ENCODE measurements at regions not wholly inside any gene's neighbourhood (a gene's known extent, or its start where the extent isn't known, plus 50 kb on each side); places are given as distances from the start of the nearest gene placed in this dataset.

DNA sequence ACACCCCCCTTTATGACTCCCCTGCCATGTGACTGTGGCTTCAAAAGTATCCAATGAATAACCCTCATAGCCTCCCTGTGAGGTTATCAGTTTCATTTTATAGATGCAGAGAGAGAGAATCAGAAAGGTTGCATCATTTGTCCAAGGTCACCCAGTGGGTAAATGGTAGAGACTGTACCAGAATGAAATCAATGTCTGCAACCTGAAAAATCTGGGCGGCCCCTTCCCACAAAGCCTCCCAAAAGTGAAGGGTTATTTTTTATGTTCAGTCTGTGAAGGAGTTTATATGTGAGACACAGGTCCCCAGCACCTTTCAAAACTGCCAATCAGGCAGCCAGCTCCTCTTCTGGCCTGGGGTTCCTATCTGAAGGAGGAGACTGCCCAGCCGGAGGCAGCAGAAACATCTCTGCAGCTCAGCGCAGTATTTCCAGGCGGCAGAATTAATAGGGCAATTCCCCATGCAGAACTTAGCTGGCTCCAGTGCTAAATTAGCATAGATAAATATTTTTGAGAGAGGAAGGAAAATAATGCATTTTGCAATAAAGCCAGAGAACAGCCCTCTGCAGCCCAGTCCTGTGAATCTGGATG, 130.8 kb upstream of the PRR20G start:
- Histone ChIP-seq H3K27me3 (peaks cover 0 to 82% (median 33%) of the 10 kb centered on the region in 9 donors), H3K4me3 (no peak overlapping the region), H3K27ac (no peak overlapping the region), H3K9me3 (no peaks in the 10 kb centered on the region), H3K4me1 (no peaks in the 10 kb centered on the region), H3K36me3 (no peaks in the 10 kb centered on the region)
- DNase-seq: no peak
- no peak for ATAC-seq
- intact Hi-C loops (cut with DNase I): no loop called here
- 43 to 59% (median 54%) methylated on average over 4 of the region's 4 CpGs for WGBS, 4 donors
- TF ChIP-seq, protein P1, sequence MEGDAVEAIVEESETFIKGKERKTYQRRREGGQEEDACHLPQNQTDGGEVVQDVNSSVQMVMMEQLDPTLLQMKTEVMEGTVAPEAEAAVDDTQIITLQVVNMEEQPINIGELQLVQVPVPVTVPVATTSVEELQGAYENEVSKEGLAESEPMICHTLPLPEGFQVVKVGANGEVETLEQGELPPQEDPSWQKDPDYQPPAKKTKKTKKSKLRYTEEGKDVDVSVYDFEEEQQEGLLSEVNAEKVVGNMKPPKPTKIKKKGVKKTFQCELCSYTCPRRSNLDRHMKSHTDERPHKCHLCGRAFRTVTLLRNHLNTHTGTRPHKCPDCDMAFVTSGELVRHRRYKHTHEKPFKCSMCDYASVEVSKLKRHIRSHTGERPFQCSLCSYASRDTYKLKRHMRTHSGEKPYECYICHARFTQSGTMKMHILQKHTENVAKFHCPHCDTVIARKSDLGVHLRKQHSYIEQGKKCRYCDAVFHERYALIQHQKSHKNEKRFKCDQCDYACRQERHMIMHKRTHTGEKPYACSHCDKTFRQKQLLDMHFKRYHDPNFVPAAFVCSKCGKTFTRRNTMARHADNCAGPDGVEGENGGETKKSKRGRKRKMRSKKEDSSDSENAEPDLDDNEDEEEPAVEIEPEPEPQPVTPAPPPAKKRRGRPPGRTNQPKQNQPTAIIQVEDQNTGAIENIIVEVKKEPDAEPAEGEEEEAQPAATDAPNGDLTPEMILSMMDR (IDR thresholded peaks at IDR 0.05): no peak
- TF ChIP-seq POLR2A (IDR thresholded peaks at IDR 0.05): no peak

DNA sequence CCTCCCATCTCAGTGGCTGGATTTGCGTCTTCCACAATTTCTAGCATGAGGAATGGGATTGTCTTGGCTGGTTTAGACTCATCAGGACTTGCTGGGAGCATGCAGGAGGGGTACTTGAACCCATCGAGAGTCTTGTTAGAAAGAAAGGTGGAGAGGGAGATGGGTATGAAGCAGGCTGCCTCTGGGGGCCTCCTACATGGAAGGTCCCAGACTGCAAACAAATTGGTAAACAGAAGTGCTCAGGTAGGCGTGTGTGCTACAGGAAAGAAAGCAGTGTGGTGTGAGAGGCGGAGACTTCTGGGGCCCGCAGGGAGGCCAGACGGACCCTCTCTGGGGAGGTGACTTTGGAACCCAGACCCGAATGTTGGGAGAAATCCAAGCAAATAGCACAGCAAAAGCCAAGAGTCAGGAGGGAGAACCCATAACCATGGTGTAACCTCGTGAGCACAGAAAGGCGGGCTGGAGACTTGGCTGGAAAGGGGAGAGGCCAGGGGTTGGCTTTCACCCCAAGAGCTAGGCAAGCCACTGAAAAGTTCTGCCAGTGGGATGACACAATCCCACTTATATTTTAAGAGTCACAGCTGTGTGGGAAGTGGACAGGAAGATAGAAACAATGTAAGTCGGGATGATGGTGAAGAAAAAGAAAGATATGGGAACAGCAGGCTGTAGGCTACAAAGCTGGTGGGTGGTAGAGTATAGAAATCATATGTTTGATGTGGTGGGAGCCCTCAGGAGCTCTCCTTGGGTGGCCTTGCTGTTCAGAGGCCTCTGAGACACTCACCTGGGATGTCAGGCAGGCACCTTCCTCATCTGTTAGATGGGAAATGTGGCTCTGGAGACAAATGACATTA, 130.1 kb upstream of the PRR20G start:
- no peak for ATAC-seq
- Histone ChIP-seq H3K27me3 (peaks cover 4 to 77% (median 32%) of the 10 kb centered on the region in 9 donors), H3K4me1 (no peaks in the 10 kb centered on the region)

DNA sequence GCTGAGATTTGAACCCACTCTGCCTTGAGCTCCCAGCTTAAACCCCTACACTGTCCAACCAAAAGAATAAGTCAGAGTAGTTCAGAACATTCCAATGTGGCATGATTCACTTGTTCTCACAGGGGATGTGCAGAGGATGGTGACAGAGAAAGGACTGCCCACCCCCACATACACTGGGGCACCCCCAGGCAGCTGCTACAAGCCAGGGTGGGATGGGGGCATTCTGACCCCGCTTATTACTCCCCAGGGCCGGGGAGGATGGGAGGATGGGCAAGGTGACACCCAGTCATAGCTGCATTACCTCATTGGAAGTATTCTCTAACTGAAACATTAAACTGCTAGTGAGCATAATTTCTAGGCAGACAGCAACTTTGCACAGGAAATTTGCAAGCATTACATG, 126.0 kb upstream of the PRR20G start:
- Histone ChIP-seq H3K27me3 (peaks cover 2 to 61% (median 18%) of the 10 kb centered on the region in 9 donors), H3K4me1 (no peaks in the 10 kb centered on the region), H3K4me3 (no peak overlapping the region), H3K27ac (no peak overlapping the region), H3K9me3 (no peaks in the 10 kb centered on the region), H3K36me3 (no peaks in the 10 kb centered on the region)
- intact Hi-C loops (cut with DNase I): no loop called here
- DNase-seq: peak in 1 of 5 donors; percentile 16
- ATAC-seq: no peak
- TF ChIP-seq POLR2A (IDR thresholded peaks at IDR 0.05): no peak
- TF ChIP-seq, protein P1 (IDR thresholded peaks at IDR 0.05): no peak
- WGBS, 4 donors: 27 to 45% (median 43%) methylated on average over 2 of the region's 2 CpGs

More for the DNA sequence above, 130.1 kb upstream of the PRR20G start:
- Histone ChIP-seq H3K27ac (no peak overlapping the region), H3K36me3 (no peaks in the 10 kb centered on the region), H3K4me3 (no peak overlapping the region), H3K9me3 (no peaks in the 10 kb centered on the region)
- WGBS, 4 donors: 53 to 63% (median 55%) methylated on average over 10 of the region's 10 CpGs
- no peak for DNase-seq
- intact Hi-C loops (cut with DNase I): no loop called here
- TF ChIP-seq POLR2A (IDR thresholded peaks at IDR 0.05): no peak
- TF ChIP-seq, protein P1 (IDR thresholded peaks at IDR 0.05): no peak

DNA sequence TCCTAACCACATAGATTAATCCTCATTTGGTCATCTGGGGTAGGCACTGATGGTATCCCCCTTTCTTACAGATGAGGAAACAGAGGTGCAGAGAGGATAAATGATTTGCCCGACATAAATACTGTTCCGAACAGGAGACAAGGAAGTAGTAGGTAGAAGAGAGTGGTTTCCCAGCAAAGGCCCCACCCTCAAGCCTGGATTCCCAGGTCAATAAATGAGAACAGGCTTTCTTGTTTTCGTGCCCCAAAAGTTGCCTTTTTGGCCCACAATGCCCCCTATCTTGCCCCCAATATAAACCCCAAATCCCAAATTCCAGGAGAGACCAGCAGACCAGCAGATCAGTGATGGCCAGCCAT, 125.5 kb upstream of the PRR20G start:
- Histone ChIP-seq H3K36me3 (no peaks in the 10 kb centered on the region), H3K27me3 (peaks cover 2 to 61% (median 18%) of the 10 kb centered on the region in 9 donors), H3K4me1 (no peaks in the 10 kb centered on the region), H3K4me3 (no peak overlapping the region), H3K27ac (no peak overlapping the region), H3K9me3 (no peaks in the 10 kb centered on the region)
- 87 to 97% (median 91%) methylated on average over 3 of the region's 3 CpGs for WGBS, 4 donors
- DNase-seq (no peak), ATAC-seq (no peak)
- TF ChIP-seq POLR2A (IDR thresholded peaks at IDR 0.05): no peak
- TF ChIP-seq, protein P1 (IDR thresholded peaks at IDR 0.05): no peak
- intact Hi-C loops (cut with DNase I): no loop called here
